MM.1S (cell line): ENCODE measurements at regions not wholly inside any gene's neighbourhood (a gene's known extent, or its start where the extent isn't known, plus 50 kb on each side); places are given as distances from the start of the nearest gene placed in this dataset.

ENCODE experiments used
- CTCF ChIP-seq: fragments of 300-600 bp; sonication (generic); IDR thresholded peaks from 2 replicates; pipeline ENCODE4 v1.5.1; 2016; ENCODE audit warnings: antibody characterized with exemption, low read length, mixed read lengths
- EZH2 ChIP-seq: fragments of 300-600 bp; sonication (generic); optimal IDR thresholded peaks from 2 replicates; pipeline ENCODE3; 2017; ENCODE audit warnings: low read depth, mild to moderate bottlenecking, antibody characterized with exemption, low read length, mixed read lengths

- TF ChIP-seq CTCF (no peak), EZH2 (no peak)
These were observed 996.1 kb upstream of the PABPC4L start for GRCh38 chr4:135197641-135198040.
